ENCODE measurements at regions not wholly inside any gene's neighbourhood (a gene's known extent, or its start where the extent isn't known, plus 50 kb on each side); places are given as distances from the start of the nearest gene placed in this dataset.

DNA sequence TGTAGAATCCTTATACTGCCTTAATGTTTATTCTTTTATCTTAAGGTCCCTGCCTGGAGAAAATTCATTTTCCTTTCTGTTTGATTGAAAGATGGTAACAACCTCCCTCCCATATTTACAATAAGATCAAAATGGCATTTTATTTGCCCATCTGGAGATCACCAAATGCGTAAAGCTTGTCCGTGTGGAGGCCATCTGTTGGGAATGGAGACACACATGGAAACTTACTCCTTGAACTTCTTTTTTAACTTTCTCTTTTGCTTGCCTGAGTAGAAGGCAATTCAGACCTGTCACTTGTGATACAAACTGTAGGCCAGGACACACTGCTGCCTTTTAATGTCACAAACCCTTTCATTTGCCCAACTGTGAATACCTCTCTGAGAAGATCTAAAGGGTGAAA, 144.8 kb upstream of the CEP162 start:
- no peaks in the 10 kb centered on the region for H3K36me3 ChIP-seq (replicated peaks in 1 of 2; ENCODE audit: control insufficient read depth in 1 of 2, insufficient read depth in 2 of 2, low read length in 1 of 2)
- no peaks in the 10 kb centered on the region for H4K20me1 ChIP-seq (ENCODE audit: insufficient read depth)
- H3K4me1 ChIP-seq (ENCODE audit: control insufficient read depth in 1 of 2, insufficient read depth in 2 of 2, low read depth in 1 of 2, low read length in 1 of 2): no peaks in the 10 kb centered on the region
- WGBS (ENCODE audit: low lambda C conversion rate): 37% methylated on average over 2 of the region's 2 CpGs
- no peak overlapping the region for H3K9ac ChIP-seq
- CTCF ChIA-PET: no interaction called here
- no peaks in the 10 kb centered on the region for H3K79me2 ChIP-seq (ENCODE audit: insufficient read depth)
- POLR2A ChIA-PET: no interaction called here
- no peak overlapping the region for H3K4me3 ChIP-seq (ENCODE audit: low read depth in 2 of 2, low read length in 1 of 2)
- no peaks in the 10 kb centered on the region for H3K9me2 ChIP-seq
- H3K27ac ChIP-seq (ENCODE audit: low read depth in 2 of 2, low read length in 1 of 2): no peak overlapping the region
- no peak overlapping the region for H3K4me2 ChIP-seq
- TF ChIP-seq RAD21 (IDR thresholded peaks at IDR 0.05; ENCODE audit: low read length) (no peak), ELF1 (IDR thresholded peaks at IDR 0.05) (no peak), EP300 (IDR thresholded peaks at IDR 0.05; ENCODE audit: borderline replicate concordance in 1 of 2, low read depth in 1 of 2, low read length in 1 of 2) (no peak), RXRA (IDR thresholded peaks at IDR 0.05; ENCODE audit: borderline replicate concordance, low read depth) (no peak), RCOR1 (IDR thresholded peaks at IDR 0.05; ENCODE audit: low read length) (no peak), FOSL2 (IDR thresholded peaks at IDR 0.05; ENCODE audit: borderline replicate concordance, low read depth) (no peak), TEAD4 (IDR thresholded peaks at IDR 0.05; ENCODE audit: borderline replicate concordance, insufficient read depth) (no peak), FOXJ3 (CRISPR knock-in tag; IDR thresholded peaks at IDR 0.05) (no peak)
- H2AFZ ChIP-seq (ENCODE audit: low read depth): no peak overlapping the region
- H3F3A ChIP-seq (replicated peaks; ENCODE audit: insufficient read depth): no peaks in the 10 kb centered on the region
- DNase-seq: no peak
- no peaks in the 10 kb centered on the region for H3K9me3 ChIP-seq
- no peaks in the 10 kb centered on the region for H3K27me3 ChIP-seq (ENCODE audit: insufficient read depth)

GRCh38 chr6:84371681-84372080, 144.2 kb upstream of the CEP162 start:
- no peaks in the 10 kb centered on the region for H3K36me3 ChIP-seq (replicated peaks in 1 of 2; ENCODE audit: control insufficient read depth in 1 of 2, insufficient read depth in 2 of 2, low read length in 1 of 2)
- H3K4me3 ChIP-seq (ENCODE audit: low read depth in 2 of 2, low read length in 1 of 2): no peak overlapping the region
- TF ChIP-seq SIN3A (IDR thresholded peaks at IDR 0.05; ENCODE audit: borderline replicate concordance, low read depth, low read length) (no peak), EZH2phosphoT487 (IDR thresholded peaks at IDR 0.05; ENCODE audit: borderline replicate concordance, low read depth) (no peak), SMC3 (IDR thresholded peaks at IDR 0.05; ENCODE audit: low read depth, low read length) (no peak), MEF2A (IDR thresholded peaks at IDR 0.05; ENCODE audit: borderline replicate concordance, low read depth) (no peak), JUND (IDR thresholded peaks at IDR 0.05) (no peak), PBX3 (IDR thresholded peaks at IDR 0.05) (no peak)
- no peak overlapping the region for H3K27ac ChIP-seq (ENCODE audit: low read depth in 2 of 2, low read length in 1 of 2)
- H4K20me1 ChIP-seq (ENCODE audit: insufficient read depth): no peaks in the 10 kb centered on the region
- no peak overlapping the region for H2AFZ ChIP-seq (ENCODE audit: low read depth)
- no peaks in the 10 kb centered on the region for H3K9me3 ChIP-seq
- CTCF ChIA-PET: no interaction called here
- H3K4me2 ChIP-seq: no peak overlapping the region
- no peaks in the 10 kb centered on the region for H3F3A ChIP-seq (replicated peaks; ENCODE audit: insufficient read depth)
- no peaks in the 10 kb centered on the region for H3K27me3 ChIP-seq (ENCODE audit: insufficient read depth)
- no peaks in the 10 kb centered on the region for H3K9me2 ChIP-seq
- no peaks in the 10 kb centered on the region for H3K4me1 ChIP-seq (ENCODE audit: control insufficient read depth in 1 of 2, insufficient read depth in 2 of 2, low read depth in 1 of 2, low read length in 1 of 2)
- no peaks in the 10 kb centered on the region for H3K79me2 ChIP-seq (ENCODE audit: insufficient read depth)
- H3K9ac ChIP-seq: no peak overlapping the region
- 48% methylated on average over 4 of the region's 4 CpGs for WGBS (ENCODE audit: low lambda C conversion rate)
- POLR2A ChIA-PET: no interaction called here
- DNase-seq: no peak
